Right lobe of liver (tissue), 6 donors: ENCODE measurements at regions not wholly inside any gene's neighbourhood (a gene's known extent, or its start where the extent isn't known, plus 50 kb on each side); places are given as distances from the start of the nearest gene placed in this dataset.
"Not testable (repeated sequence)": the region's sequence is repeated elsewhere in the genome, so short reads cannot be mapped to it uniquely, and the experiment has no call there.

Experiments
- ATAC-seq, 4 donors: fragments of 200-7000 bp; cut with Tn5 transposase; one replicate each; pipeline ENCODE4 v1.9.1; 2020; ENCODE audit warnings: mild to moderate bottlenecking in 4 of 4, moderate library complexity in 4 of 4
- DNase-seq, 3 donors: peaks; one replicate each; pipeline ENCODE4 v3.0.0-alpha.2; 2020
- H3K27ac ChIP-seq, 3 donors: fragments of 200-600 bp; one replicate each; pipeline ENCODE4 v1.8.0; 2022
- H3K27me3 ChIP-seq, 2 donors: fragments of 200-600 bp; one replicate each; pipeline ENCODE4 v1.8.0; 2022
- H3K36me3 ChIP-seq, 4 donors: fragments of 200-600 bp; sonication (generic) in 1 of 4; one replicate each; pipeline versions ENCODE4 v1.5.1 to v1.8.0; 2017 to 2022; ENCODE audit warnings: control low read depth in 1 of 4
- H3K4me1 ChIP-seq, 4 donors: fragments of 200-600 bp; sonication (generic) in 1 of 4; one replicate each; pipeline versions ENCODE4 v1.5.1 to v1.8.0; 2017 to 2022; ENCODE audit warnings: control low read depth in 1 of 4
- H3K4me3 ChIP-seq, 3 donors: fragments of 200-600 bp; one replicate each; pipeline ENCODE4 v1.8.0; 2022
- H3K9me3 ChIP-seq, 4 donors: fragments of 200-600 bp; sonication (generic) in 1 of 4; one replicate each; pipeline versions ENCODE4 v1.5.1 to v1.8.0; 2017 to 2022; ENCODE audit warnings: control low read depth in 1 of 4
- CTCF ChIP-seq, 4 donors: fragments of 200-600 bp in 3 of 4; fragments of 450-650 bp in 1 of 4; IDR thresholded peaks; one replicate each; pipeline versions ENCODE4 v1.5.1 to v1.8.0; 2016 to 2022; ENCODE audit warnings: antibody characterized with exemption in 4 of 4, mild to moderate bottlenecking in 2 of 4
- POLR2A ChIP-seq: fragments of 450-650 bp; IDR thresholded peaks from one replicate; pipeline ENCODE4 v1.6.1; 2017; ENCODE audit warnings: antibody characterized with exemption, mild to moderate bottlenecking
- WGBS: methylation state at CpG from one replicate; pipeline ENCODE4 v1.1.6; 2018; ENCODE audit warnings: low coverage, low lambda C conversion rate; ENCODE audit not compliant: insufficient coverage; ENCODE audit errors: missing lambda C conversion rate; 5-methylcytosine and 5-hydroxymethylcytosine counted together
- intact Hi-C, 2 donors: fragments of 100-400 bp; cut with DNase I; formaldehyde crosslinking; loops; one replicate each; pipeline versions ENCODE4 v1.11.2 to v1.14.1; 2022
- donor health status: DM: no; HTN: yes; CAD: no.
- donor health status: DM: no; HTN: no; CAD: no.
- donor health status: DM: no; HTN: no; CAD: no.
- donor health status: DM: no; HTN: yes; CAD: no.
- donor health status: DM: no; HTN: yes; CAD: no.

- ATAC-seq = no peak
Observed at GRCh38 chr2:230619491-230619890, 93.2 kb upstream of the CAB39 start.

GRCh38 chr2:230625220-230625619, 87.4 kb upstream of the CAB39 start:
- 59% methylated on average over 4 of the region's 4 CpGs for WGBS
- H3K4me3 ChIP-seq, H3K27ac ChIP-seq, DNase-seq, H3K4me1 ChIP-seq, ATAC-seq, intact Hi-C loops, H3K27me3 ChIP-seq, H3K36me3 ChIP-seq, H3K9me3 ChIP-seq: not testable (repeated sequence)

More at GRCh38 chr2:230619491-230619890, 93.2 kb upstream of the CAB39 start:
- H3K4me1 ChIP-seq = no peaks in the 10 kb centered on the region
- intact Hi-C loops = no loop called here
- no peak for TF ChIP-seq CTCF (IDR thresholded peaks at IDR 0.05)
- TF ChIP-seq POLR2A = no peak
- no peaks in the 10 kb centered on the region for H3K27me3 ChIP-seq
- H3K27ac ChIP-seq = no peak overlapping the region
- DNase-seq = no peak
- no peaks in the 10 kb centered on the region for H3K9me3 ChIP-seq
- WGBS = 72% methylated on average over 4 of the region's 8 CpGs
- no peaks in the 10 kb centered on the region for H3K36me3 ChIP-seq
- no peak overlapping the region for H3K4me3 ChIP-seq

GRCh38 chr2:230627091-230627490, 85.6 kb upstream of the CAB39 start:
- H3K27ac ChIP-seq, H3K27me3 ChIP-seq, ATAC-seq, H3K4me3 ChIP-seq, H3K4me1 ChIP-seq, DNase-seq, H3K36me3 ChIP-seq, H3K9me3 ChIP-seq, intact Hi-C loops: not testable (repeated sequence)
- WGBS = 75% methylated on average over 2 of the region's 4 CpGs

- intact Hi-C loops = no loop called here
- Histone ChIP-seq H3K36me3 (no peaks in the 10 kb centered on the region), H3K27ac (no peak overlapping the region), H3K4me3 (no peak overlapping the region), H3K4me1 (no peaks in the 10 kb centered on the region), H3K9me3 (no peaks in the 10 kb centered on the region), H3K27me3 (no peaks in the 10 kb centered on the region)
- ATAC-seq (no peak), DNase-seq (no peak)
- TF ChIP-seq CTCF (IDR thresholded peaks at IDR 0.05) = no peak
- TF ChIP-seq POLR2A = no peak
- 52% methylated on average over 8 of the region's 16 CpGs for WGBS
Observed at GRCh38 chr2:230627806-230628724, 84.6 kb upstream of the CAB39 start.

- intact Hi-C loops = no loop called here
- Histone ChIP-seq H3K4me3 (no peak overlapping the region), H3K9me3 (no peaks in the 10 kb centered on the region), H3K27ac (no peak overlapping the region), H3K27me3 (no peaks in the 10 kb centered on the region), H3K36me3 (no peaks in the 10 kb centered on the region), H3K4me1 (no peaks in the 10 kb centered on the region)
- DNase-seq (no peak), ATAC-seq (no peak)
- WGBS = 87% methylated on average over 4 of the region's 4 CpGs
- TF ChIP-seq CTCF (IDR thresholded peaks at IDR 0.05) (no peak), POLR2A (no peak)
Observed at GRCh38 chr2:230631470-230631869, 81.2 kb upstream of the CAB39 start.
